D721Med (cell line): ENCODE measurements at regions not wholly inside any gene's neighbourhood (a gene's known extent, or its start where the extent isn't known, plus 50 kb on each side); places are given as distances from the start of the nearest gene placed in this dataset.

Experiments used
- DNase-seq: peaks from one replicate; pipeline ENCODE4 v3.0.0; 2011; ENCODE audit warnings: low spot score; ENCODE audit not compliant: insufficient read length
- FAIRE-seq: peaks from 2 replicates; lab custom pipeline; 2011; peaks lifted over from hg19 to GRCh38; lab: Jason Lieb, UNC
- CTCF ChIP-seq: IDR thresholded peaks from 2 replicates; pipeline ENCODE4 v1.5.1; 2012; ENCODE audit warnings: mild to moderate bottlenecking, control low read depth; ENCODE audit not compliant: insufficient read depth; ENCODE audit errors: missing control alignments

DNA sequence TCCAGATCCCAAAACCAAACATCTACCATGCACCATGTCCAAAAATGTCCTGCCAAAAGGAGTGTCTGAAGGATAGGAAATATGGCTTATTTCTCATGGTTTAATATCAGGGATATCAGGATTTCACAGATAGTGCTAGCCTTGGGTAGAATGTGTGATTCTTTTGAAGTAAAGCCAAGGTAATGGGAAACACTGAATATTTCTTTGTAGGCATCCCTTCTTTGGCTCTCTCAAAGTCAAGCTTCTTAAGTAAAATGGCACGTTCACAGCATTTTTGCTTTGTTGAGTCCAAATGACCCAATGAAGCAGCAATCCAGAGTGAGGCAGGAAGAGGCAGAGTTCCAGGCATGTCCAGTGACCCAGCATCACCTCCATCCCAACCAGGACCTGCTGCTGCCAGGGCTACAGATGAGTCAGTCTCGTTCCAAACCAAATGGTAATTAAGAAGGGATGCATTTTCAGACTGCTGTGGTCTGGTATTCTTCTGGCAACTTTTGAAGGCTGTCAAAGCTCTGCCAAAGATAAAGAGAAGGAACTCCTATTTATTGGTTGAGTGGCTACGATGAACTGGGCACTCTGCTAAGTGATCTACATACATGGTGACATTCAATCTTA is 678.8 kb upstream of the KLF4 start:
- DNase-seq: no peak
- TF ChIP-seq CTCF: no peak
- no peak for FAIRE-seq

- DNase-seq (no peak), FAIRE-seq (no peak)
- TF ChIP-seq CTCF: no peak
These were observed 677.7 kb upstream of the KLF4 start for GRCh38 chr9:108167136-108167900.

DNA sequence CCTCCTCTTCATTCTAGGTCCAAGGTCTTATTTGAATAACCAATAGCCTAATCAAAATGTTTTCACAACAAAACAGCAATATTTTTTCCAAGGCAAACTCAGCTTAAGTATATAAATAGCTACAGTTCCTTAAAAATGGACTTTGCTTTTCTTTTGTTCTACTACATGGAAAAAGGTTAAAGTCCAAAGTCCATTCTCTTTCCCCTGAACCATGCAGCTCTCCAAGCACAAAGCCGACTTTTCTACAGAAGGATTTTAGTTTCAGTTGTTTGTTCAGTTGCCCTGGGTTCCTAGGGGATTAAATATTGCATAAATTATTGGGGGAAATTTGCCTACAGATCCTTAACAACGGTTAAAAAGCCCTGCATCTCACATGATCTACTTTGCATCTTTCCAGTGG is 677.0 kb upstream of the KLF4 start:
- no peak for DNase-seq

GRCh38 chr9:108163321-108164005 is 673.9 kb upstream of the KLF4 start:
- FAIRE-seq (no peak), DNase-seq (no peak)
- no peak for TF ChIP-seq CTCF

More for the DNA sequence above, 677.0 kb upstream of the KLF4 start:
- no peak for FAIRE-seq
- TF ChIP-seq CTCF: no peak

- DNase-seq (no peak), FAIRE-seq (no peak)
- TF ChIP-seq CTCF: no peak
These were observed 673.1 kb upstream of the KLF4 start for GRCh38 chr9:108162664-108163063.

DNA sequence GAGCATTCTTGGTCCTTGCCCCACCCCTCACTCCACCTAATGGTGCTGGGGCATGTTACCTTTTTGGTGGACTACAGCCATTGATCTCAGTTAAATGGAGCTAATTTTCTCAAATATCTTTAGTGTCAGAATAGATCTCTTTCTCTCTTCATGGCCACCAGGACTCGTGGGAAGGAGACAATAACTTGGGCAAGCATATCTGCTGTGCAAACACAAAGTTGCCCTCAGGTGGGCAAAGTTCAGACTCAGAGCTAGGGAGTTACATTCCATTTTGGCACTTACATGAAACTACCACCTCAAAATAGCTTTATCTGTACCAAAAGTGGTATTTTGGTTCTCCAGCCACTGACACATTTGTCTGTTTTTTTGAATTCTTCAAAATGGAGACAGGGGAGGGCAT is 671.9 kb upstream of the KLF4 start:
- no peak for FAIRE-seq
- DNase-seq: no peak
- TF ChIP-seq CTCF: no peak
